ENCODE measurements at regions not wholly inside any gene's neighbourhood (a gene's known extent, or its start where the extent isn't known, plus 50 kb on each side); places are given as distances from the start of the nearest gene placed in this dataset.

GRCh38 chr2:7513834-7514233 is 596.6 kb downstream of the RNF144A start:
- Histone ChIP-seq H3K4me1 (no peaks in the 10 kb centered on the region), H3K27me3 (no peaks in the 10 kb centered on the region), H3K4me3 (no peak overlapping the region), H3K9me3 (no peaks in the 10 kb centered on the region), H3K27ac (no peak overlapping the region), H3K36me3 (no peaks in the 10 kb centered on the region)
- intact Hi-C loops (cut with DNase I), result no loop called here
- no peak for DNase-seq
- TF ChIP-seq, protein P1, sequence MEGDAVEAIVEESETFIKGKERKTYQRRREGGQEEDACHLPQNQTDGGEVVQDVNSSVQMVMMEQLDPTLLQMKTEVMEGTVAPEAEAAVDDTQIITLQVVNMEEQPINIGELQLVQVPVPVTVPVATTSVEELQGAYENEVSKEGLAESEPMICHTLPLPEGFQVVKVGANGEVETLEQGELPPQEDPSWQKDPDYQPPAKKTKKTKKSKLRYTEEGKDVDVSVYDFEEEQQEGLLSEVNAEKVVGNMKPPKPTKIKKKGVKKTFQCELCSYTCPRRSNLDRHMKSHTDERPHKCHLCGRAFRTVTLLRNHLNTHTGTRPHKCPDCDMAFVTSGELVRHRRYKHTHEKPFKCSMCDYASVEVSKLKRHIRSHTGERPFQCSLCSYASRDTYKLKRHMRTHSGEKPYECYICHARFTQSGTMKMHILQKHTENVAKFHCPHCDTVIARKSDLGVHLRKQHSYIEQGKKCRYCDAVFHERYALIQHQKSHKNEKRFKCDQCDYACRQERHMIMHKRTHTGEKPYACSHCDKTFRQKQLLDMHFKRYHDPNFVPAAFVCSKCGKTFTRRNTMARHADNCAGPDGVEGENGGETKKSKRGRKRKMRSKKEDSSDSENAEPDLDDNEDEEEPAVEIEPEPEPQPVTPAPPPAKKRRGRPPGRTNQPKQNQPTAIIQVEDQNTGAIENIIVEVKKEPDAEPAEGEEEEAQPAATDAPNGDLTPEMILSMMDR (IDR thresholded peaks at IDR 0.05), result no peak
- no peak for TF ChIP-seq POLR2A (IDR thresholded peaks at IDR 0.05)
- WGBS, 2 donors, result 75 to 77% methylated on average over 3 of the region's 3 CpGs

- TF ChIP-seq, protein P1 (IDR thresholded peaks at IDR 0.05), result no peak
- no peak for TF ChIP-seq POLR2A (IDR thresholded peaks at IDR 0.05)
- Histone ChIP-seq H3K4me1 (no peaks in the 10 kb centered on the region), H3K36me3 (no peaks in the 10 kb centered on the region), H3K27me3 (no peaks in the 10 kb centered on the region), H3K4me3 (no peak overlapping the region), H3K27ac (no peak overlapping the region), H3K9me3 (no peaks in the 10 kb centered on the region)
- intact Hi-C loops (cut with DNase I), result no loop called here
- DNase-seq, result no peak
These were observed 598.1 kb downstream of the RNF144A start for GRCh38 chr2:7515327-7515726.

DNA sequence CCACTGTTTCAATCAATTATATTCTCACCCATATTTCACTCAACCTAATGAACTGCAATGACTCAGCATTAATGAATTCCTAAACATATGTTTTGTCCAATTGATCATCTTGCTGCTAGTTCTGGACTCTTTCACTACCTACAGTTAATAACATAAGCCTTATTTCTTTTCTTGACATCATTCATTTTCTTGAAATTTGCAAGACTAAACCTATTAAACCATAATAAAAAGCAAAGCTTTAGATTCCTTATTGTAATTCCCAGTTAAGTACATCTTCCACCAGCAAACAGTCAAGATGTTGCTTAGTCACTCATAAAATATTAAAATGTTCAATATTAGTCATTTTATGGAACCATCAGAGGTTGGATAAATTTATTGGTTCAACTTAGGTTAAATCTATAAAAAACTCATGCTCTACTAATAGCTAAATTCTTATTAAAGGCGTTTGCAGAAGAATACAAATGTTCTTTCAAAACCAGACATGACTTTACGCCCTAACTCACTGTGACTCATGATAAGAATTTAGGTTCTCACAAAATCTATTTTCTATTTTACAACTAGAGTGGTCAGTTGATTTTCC is 599.4 kb downstream of the RNF144A start:
- intact Hi-C loops (cut with DNase I), result no loop called here
- TF ChIP-seq POLR2A (IDR thresholded peaks at IDR 0.05), result no peak
- TF ChIP-seq, protein P1 (IDR thresholded peaks at IDR 0.05), result no peak

DNA sequence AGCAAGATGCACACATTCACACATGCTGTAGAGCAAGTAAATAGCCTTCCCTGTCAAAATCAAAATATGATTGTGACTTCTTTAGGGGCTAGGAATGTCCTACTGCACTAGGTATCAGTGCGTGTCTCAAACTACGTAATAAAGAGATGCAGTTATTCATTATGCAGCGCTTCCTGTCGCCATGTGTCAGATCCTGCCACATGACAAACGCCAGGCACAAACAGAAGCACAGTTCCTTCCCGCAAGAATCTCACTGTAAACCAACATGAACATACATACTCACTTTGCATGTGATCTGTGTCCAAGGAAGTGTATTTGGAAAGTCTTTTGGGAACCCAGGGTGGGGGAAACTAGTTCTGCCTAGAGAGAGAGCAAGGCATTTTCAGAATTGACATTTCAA is 599.9 kb downstream of the RNF144A start:
- H3K4me3 ChIP-seq, result no peak overlapping the region
- intact Hi-C loops (cut with DNase I), result no loop called here
- H3K27me3 ChIP-seq, result no peaks in the 10 kb centered on the region
- no peak overlapping the region for H3K27ac ChIP-seq
- no peaks in the 10 kb centered on the region for H3K9me3 ChIP-seq
- TF ChIP-seq POLR2A (IDR thresholded peaks at IDR 0.05), result no peak
- TF ChIP-seq, protein P1 (IDR thresholded peaks at IDR 0.05), result no peak
- no peaks in the 10 kb centered on the region for H3K4me1 ChIP-seq
- 60 to 80% methylated on average over 6 of the region's 6 CpGs for WGBS, 2 donors
- no peaks in the 10 kb centered on the region for H3K36me3 ChIP-seq
- no peak for DNase-seq

More for the DNA sequence above, 599.4 kb downstream of the RNF144A start:
- H3K36me3 ChIP-seq, result no peaks in the 10 kb centered on the region
- DNase-seq, result no peak
- WGBS, 2 donors, result 54 to 85% methylated on average over 2 of the region's 2 CpGs
- H3K27ac ChIP-seq, result no peak overlapping the region
- no peaks in the 10 kb centered on the region for H3K9me3 ChIP-seq
- no peaks in the 10 kb centered on the region for H3K27me3 ChIP-seq
- H3K4me3 ChIP-seq, result no peak overlapping the region
- H3K4me1 ChIP-seq, result no peaks in the 10 kb centered on the region

DNA sequence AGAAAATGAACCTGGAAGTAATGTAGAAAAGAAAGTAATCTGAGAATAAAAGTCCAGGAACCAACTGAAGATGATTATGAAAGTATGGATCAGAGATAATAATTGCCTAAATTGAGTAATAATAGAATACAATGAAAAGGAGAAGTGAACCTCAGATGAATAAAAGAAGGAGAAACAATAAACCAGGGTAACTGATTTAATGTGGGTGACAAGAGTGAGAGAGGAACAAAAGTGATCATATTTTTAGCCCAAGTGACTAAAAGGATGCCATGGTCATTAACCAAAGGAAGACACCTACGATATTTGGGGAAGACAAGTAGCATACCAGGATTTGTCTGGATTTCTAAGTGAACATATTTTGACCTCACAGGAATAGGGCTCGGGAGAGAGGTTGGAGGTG is 600.6 kb downstream of the RNF144A start:
- no peak overlapping the region for H3K27ac ChIP-seq
- no peaks in the 10 kb centered on the region for H3K4me1 ChIP-seq
- intact Hi-C loops (cut with DNase I), result no loop called here
- H3K4me3 ChIP-seq, result no peak overlapping the region
- no peaks in the 10 kb centered on the region for H3K36me3 ChIP-seq
- no peak for DNase-seq
- TF ChIP-seq, protein P1 (IDR thresholded peaks at IDR 0.05), result no peak
- no peak for TF ChIP-seq POLR2A (IDR thresholded peaks at IDR 0.05)
- WGBS, 2 donors, result 73% methylated on average over 2 of the region's 2 CpGs
- no peaks in the 10 kb centered on the region for H3K9me3 ChIP-seq
- no peaks in the 10 kb centered on the region for H3K27me3 ChIP-seq
